ENCODE measurements at regions not wholly inside any gene's neighbourhood (a gene's known extent, or its start where the extent isn't known, plus 50 kb on each side); places are given as distances from the start of the nearest gene placed in this dataset.

GRCh38 chr13:29911781-29912418 lies 61.5 kb upstream of the UBL3 start:
- Histone ChIP-seq H3K36me3 (ENCODE audit: control insufficient read depth, insufficient read depth, low read length) (no peaks in the 10 kb centered on the region), H3K4me1 (ENCODE audit: control insufficient read depth, insufficient read depth, low read length) (no peaks in the 10 kb centered on the region), H3K27me3 (ENCODE audit: control insufficient read depth, insufficient read depth, low read length) (no peaks in the 10 kb centered on the region), H3K27ac (ENCODE audit: low read length) (no peak overlapping the region), H3K9me3 (ENCODE audit: control insufficient read depth, insufficient read depth, low read depth, low read length) (no peaks in the 10 kb centered on the region), H3K4me3 (ENCODE audit: low read depth in 2 of 2, low read length in 2 of 2) (no peak overlapping the region)
- in situ Hi-C loops (cut with HindIII; ENCODE audit: low pct_unique_long_range_greater_than_20kb, low sequenced_read_pairs) (no loop called here), intact Hi-C loops (cut with micrococcal nuclease; ENCODE audit: unreplicated experiment) (no loop called here)
- DNase-seq (ENCODE audit: low read depth, low spot score): no peak
- BruUV-seq (replicated peaks): no TSS peak
- TF ChIP-seq CTCF (IDR thresholded peaks at IDR 0.05) (no peak), TCF7L2 (IDR thresholded peaks at IDR 0.05; ENCODE audit: low read depth, low read length) (no peak), SIN3A (IDR thresholded peaks at IDR 0.05; ENCODE audit: borderline replicate concordance, insufficient read depth, low read depth, low read length) (no peak)
- CTCF ChIA-PET: no interaction called here
- ATAC-seq: no peak
- POLR2A ChIA-PET: no interaction called here

GRCh38 chr13:29909975-29910674 lies 59.7 kb upstream of the UBL3 start:
- in situ Hi-C loops (cut with HindIII; ENCODE audit: low pct_unique_long_range_greater_than_20kb, low sequenced_read_pairs) (no loop called here), intact Hi-C loops (cut with micrococcal nuclease; ENCODE audit: unreplicated experiment) (no loop called here)
- ATAC-seq (no peak), DNase-seq (ENCODE audit: low read depth, low spot score) (no peak)
- Histone ChIP-seq H3K4me3 (ENCODE audit: low read depth in 2 of 2, low read length in 2 of 2) (no peak overlapping the region), H3K27ac (ENCODE audit: low read length) (no peak overlapping the region), H3K4me1 (ENCODE audit: control insufficient read depth, insufficient read depth, low read length) (no peaks in the 10 kb centered on the region), H3K36me3 (ENCODE audit: control insufficient read depth, insufficient read depth, low read length) (no peaks in the 10 kb centered on the region), H3K9me3 (ENCODE audit: control insufficient read depth, insufficient read depth, low read depth, low read length) (no peaks in the 10 kb centered on the region), H3K27me3 (ENCODE audit: control insufficient read depth, insufficient read depth, low read length) (no peaks in the 10 kb centered on the region)
- BruUV-seq (replicated peaks): no TSS peak
- TF ChIP-seq TCF7L2 (IDR thresholded peaks at IDR 0.05; ENCODE audit: low read depth, low read length) (no peak), CTCF (IDR thresholded peaks at IDR 0.05) (no peak), SIN3A (IDR thresholded peaks at IDR 0.05; ENCODE audit: borderline replicate concordance, insufficient read depth, low read depth, low read length) (no peak), POLR2AphosphoS5 (IDR thresholded peaks at IDR 0.05; ENCODE audit: low read depth, low read length) (no peak), REST (IDR thresholded peaks at IDR 0.05; ENCODE audit: insufficient read depth in 1 of 2, low read depth in 2 of 2, low read length in 1 of 2) (no peak)
- ChIA-PET CTCF (no interaction called here), POLR2A (no interaction called here)
